Esophagus muscularis mucosa (tissue), 3 donors: ENCODE measurements at regions not wholly inside any gene's neighbourhood (a gene's known extent, or its start where the extent isn't known, plus 50 kb on each side); places are given as distances from the start of the nearest gene placed in this dataset.

ENCODE experiments used
- CTCF ChIP-seq, 3 experiments: fragments of 200-600 bp in 2 of 3; fragments of 450-650 bp in 1 of 3; sonication (generic) in 2 of 3; IDR thresholded peaks; one replicate each; pipeline ENCODE4 v1.5.1; 2017 to 2019; ENCODE audit warnings: antibody characterized with exemption in 3 of 3, mild to moderate bottlenecking in 2 of 3, moderate library complexity in 1 of 3
- POLR2A ChIP-seq: fragments of 450-650 bp; IDR thresholded peaks from one replicate; pipeline ENCODE4 v1.6.1; 2017; ENCODE audit warnings: antibody characterized with exemption, moderate library complexity, mild to moderate bottlenecking, low read depth
- POLR2AphosphoS5 ChIP-seq, 2 donors: sonication (generic); formaldehyde crosslinking; IDR thresholded peaks; one replicate each; pipeline ENCODE4 v1.6.1; 2017; ENCODE audit warnings: antibody characterized with exemption in 2 of 2

DNA sequence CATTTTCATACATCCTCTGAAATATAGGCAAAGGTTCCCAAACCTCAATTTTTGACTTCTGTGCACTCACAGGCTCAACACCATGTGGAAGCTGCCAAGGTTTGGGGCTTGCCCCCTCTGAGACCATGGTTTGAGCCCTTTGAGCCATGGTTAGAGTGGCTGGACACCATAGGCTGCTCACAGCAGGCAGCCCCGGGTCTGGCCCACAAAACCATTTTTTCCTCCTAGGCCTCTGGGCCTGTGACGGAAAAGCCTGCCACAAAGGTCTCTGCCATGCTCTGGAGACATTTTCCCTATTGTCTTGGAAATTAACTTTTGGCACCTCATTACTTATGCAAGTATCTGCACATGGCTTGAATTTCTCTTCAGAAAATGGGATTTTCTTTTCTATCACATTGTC is 1113.2 kb upstream of the ATXN7L3B start:
- TF ChIP-seq POLR2AphosphoS5 (IDR thresholded peaks at IDR 0.05) (no peak), CTCF (IDR thresholded peaks at IDR 0.05) (no peak), POLR2A (no peak)
